DMS53 treated with DMSO at 0.1 percent for 48 hours (cell line): ENCODE measurements at regions not wholly inside any gene's neighbourhood (a gene's known extent, or its start where the extent isn't known, plus 50 kb on each side); places are given as distances from the start of the nearest gene placed in this dataset.

ENCODE experiments used
- DNase-seq: peaks from one replicate; lab custom pipeline; 2025; ENCODE audit not compliant: unreplicated experiment; lab: John Stamatoyannopoulos, UW

DNA sequence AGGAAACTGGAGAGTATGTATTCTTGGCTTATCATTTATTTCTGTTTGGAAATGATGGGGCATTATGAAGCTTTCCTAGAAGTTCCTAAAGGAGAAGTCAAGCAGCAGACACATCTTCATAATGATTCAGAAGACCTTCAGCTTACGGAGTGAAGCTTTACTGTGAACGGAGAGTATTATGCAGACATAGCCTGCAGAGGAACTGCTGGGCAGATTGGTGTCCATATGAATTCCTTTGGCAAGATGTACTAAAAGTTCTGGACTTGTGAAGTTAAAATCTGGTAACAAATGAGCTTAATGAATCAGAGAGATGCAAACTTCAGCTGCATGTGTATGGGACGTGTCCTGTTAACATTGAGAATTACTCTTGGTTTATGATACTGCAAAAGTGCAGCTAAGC is 60.1 kb downstream of the NABP1 start:
- no peak for DNase-seq

- peak; percentile 87 for DNase-seq
Measured at GRCh38 chr2:191738667-191739066, 60.7 kb downstream of the NABP1 start.

DNA sequence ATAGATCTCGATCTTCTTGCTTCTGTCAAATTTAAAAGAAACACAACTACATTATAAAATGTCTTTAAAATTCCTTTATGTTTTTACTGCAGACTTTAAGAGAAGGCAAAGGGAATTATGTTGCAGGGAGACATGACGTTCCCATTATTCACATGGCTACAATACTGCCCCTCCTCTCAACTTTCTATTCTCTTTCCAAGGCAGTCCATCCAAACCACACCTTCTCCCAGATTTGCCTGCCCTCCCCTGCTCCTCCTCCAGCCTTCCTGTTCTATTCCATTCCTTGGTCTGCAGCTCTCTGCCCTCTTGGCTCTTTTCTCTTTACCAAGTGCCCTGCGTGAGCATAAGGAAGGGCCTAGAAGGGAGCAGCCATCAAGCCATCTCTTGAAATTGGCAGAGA is 61.3 kb downstream of the NABP1 start:
- DNase-seq: peak; percentile 53

- peak; percentile 42 for DNase-seq
Measured at GRCh38 chr2:191740016-191740419, 62.1 kb downstream of the NABP1 start.

DNA sequence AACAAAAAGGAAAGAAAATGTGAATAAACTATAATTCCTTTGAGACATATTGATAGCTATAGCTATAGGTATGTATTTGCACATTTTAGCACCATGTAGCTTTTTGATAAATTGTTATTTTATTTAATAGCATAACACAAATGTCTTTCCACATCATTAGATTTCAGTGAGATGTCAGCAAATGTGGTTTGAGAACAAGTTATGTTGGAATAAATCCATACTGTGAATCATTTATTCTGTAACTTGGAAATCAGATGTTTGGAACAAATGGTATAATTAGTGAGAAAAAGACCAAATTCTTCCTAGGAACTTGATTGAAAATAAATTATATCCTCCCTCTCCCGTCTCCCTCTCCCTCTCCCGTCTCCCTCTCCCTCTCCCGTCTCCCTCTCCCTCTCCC is 62.8 kb downstream of the NABP1 start:
- no peak for DNase-seq

DNA sequence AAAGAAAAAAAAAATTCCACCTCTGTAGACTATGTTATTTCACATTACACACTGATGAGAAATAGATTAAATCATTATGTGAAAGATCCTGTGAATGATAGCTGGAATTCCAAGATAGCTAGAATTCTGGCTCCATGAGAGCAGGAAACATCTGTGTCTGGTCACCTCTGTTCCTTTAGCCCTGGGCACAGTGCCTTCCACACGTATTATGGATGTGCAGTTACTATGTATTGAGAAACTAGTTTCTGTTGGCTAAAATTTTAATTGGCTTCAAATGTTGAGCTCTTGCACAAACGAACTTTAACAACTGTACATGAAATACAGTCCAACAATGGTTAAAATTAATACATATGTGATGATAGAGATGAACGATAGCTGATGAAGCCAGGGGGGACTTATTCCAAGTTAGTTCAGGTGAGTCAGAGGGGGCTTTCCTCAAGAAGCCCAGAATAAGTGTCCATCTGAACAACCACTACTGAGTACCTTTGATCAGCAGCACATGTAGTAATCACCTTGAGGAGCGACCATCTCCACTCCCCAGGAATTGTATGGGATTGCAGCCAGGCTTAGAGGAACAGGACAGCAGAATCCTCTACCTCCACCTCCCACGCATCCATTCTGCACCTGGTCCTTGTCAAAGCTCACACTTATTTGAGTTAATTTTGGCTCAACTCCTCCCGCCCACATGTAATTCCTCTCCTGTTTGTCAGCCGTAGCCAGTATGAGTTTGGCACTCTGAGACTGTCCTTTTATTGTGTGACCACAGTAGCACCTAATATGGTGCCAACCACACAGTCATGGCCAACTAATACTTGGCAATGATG is 68.6 kb downstream of the NABP1 start:
- DNase-seq: no peak

GRCh38 chr2:191747170-191747530 is 69.2 kb downstream of the NABP1 start:
- no peak for DNase-seq

GRCh38 chr2:191748059-191748461 is 70.1 kb downstream of the NABP1 start:
- no peak for DNase-seq

GRCh38 chr2:191748528-191749180 is 70.7 kb downstream of the NABP1 start:
- DNase-seq: no peak

DNA sequence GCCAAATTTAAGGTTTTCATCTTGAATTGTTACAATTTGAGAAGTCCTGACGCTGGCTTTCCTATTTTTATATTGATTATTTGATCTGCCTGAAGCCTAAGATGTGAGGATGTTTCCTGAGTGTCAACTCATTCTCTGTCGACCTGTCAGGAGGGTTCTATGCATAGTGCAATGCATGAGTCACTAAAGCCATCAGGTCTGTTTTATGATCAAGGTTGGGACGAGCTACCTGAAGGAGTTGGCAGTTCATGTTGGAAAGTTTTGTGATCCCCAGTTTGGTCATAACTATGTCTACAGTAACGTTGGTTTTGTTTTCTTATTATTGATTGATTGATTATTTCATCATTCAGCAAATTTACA is 71.2 kb downstream of the NABP1 start:
- DNase-seq: no peak

DNA sequence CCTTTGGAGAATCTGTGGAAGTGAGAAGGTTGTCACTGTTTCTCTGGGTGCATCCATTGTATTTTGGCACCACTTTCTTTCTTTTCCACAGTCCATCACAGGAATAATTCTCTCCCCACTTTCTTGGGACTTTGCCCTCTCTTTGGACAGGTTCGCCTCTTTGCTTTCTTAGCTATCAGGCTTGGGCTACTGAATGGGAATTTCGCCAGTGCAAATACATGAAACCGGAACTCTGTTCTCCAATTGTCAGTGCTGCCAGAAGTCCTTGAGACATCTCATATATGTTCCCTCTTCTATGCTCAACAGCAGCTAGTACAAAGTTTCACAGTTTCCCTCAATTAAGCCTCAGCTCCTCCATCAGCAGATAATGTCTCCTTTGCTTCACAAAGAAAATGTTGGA is 76.2 kb downstream of the NABP1 start:
- no peak for DNase-seq

GRCh38 chr2:191756761-191757160 is 78.8 kb downstream of the NABP1 start:
- no peak for DNase-seq

- no peak for DNase-seq
Measured at GRCh38 chr2:191757208-191757607, 79.3 kb downstream of the NABP1 start.

- DNase-seq: peak; percentile 79
Measured at GRCh38 chr2:191758518-191759507, 80.9 kb downstream of the NABP1 start.

DNA sequence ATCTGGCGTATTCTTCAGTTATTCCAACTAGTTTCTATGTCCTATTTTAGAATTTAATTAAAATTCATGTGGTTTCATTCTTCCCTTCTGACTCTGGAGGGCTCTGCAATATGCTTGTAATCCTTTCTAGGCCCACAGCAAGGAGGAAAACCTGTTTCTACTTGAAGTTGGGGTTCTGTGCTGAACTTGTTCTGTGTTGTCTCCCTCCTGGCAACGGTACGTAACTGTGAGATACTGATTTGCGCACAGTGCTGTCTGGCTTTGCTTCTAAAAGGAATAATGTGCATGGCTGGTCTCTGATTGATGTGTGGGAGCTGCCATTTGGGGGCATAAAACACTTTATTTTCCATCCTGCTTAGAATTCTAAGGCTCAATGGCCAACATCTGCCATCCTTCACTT is 81.7 kb downstream of the NABP1 start:
- no peak for DNase-seq

DNA sequence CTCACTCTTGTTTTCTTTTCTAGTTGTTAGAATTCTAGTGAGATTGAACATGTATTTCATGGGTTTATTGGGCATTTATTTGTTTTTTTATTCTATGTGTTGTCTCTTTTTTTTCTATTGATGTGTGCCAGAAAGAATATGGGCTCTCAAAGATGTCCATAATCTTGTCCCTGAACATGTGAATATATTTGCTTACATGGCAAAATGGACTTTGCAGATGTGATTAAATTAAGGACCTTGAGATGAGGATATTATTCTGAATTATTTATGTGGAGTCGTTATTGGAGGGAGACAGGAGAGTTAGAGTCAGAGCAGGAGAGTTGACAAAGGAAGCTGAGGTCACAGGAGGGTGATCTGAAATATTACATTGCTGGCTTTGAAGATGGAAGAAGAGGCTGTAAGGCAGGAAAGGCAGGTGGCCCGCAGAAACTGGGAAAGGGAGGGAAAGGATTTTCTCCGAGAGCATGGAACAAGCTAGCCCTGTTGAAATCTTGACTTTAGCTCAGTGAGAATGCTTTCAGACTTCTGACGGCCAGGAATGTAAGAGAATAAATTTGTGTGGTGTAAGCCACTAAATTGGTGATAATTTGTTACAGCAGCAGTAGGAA is 82.8 kb downstream of the NABP1 start:
- DNase-seq: no peak

DNA sequence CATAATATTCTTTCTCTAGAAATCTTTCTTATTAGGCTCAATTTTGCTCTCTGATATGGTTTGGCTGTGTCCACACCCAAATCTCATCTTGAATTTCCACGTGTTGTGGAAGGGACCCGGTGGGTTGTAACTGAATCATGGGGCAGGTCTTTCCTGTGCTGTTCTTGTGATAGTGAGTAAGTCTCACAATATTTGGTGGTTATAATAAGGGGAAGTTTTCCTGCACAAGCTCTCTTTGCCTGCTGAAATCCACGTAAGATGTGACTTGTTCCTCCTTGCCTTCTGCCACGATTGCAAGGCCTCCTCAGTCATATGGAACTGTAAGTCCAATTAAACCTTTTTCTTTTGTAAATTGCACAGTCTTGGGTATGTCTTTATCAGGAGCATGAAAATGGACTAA is 73.8 kb downstream of the CAVIN2 start:
- DNase-seq: no peak

DNA sequence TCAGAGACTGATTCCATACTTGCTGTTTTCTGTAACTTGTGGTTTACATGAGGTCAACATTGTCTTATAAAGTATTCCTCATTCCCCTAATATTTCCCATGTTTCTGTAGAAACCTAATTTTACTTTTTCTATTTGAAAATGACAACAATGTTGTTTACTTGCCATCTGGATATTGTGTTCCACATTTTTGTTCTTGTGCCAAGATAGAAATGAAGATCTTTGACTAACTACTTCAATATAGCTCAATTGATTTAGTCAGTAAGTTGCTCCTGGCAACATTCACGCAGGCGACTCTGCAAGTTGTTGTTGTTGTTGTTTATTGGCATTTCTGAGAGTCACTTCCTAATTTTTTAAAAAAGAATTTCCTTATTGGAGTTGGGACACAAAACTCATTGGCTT is 69.5 kb downstream of the CAVIN2 start:
- DNase-seq: no peak

DNA sequence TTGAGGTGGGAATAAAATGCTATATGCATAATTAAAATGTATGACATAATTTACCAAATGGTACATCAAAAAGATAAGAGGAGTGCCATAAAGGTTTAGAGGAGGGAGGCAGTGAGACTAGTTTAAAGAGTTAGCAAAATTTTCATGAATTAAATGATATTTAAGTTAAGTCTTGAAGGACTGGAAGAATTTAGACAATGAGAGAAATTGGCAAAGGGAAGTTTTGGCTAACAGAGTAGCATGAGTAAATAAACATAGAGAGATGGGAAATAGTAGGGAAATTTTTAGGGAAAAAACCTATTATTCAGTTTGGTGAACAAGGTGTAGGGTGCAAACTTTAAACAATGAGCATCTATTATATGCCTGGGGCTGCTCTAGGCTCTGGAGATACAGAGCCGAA is 68.8 kb downstream of the CAVIN2 start:
- DNase-seq: no peak

DNA sequence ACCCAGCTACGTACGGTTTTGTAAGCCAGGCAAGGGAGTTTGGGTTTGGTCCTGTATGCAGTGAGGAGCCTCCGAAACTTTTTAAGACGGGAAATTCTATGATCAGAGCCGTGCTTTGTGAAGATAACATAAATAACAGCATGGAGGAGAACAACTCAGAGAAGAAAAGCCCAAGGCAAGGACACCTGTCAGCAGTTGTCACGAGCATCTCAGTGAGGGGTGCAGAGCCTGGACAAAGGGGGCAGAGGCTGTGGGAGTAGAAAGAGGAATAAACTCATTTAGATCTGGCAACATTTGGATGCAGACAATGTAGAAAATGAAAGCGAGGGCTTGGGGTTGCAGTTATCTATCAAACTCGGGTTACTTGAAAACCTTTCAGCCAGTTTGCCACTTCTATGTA is 64.5 kb downstream of the CAVIN2 start:
- no peak for DNase-seq

GRCh38 chr2:191783416-191783815 is 63.5 kb downstream of the CAVIN2 start:
- DNase-seq: no peak
